HPDE6-E6E7 (cell line): ENCODE measurements at regions not wholly inside any gene's neighbourhood (a gene's known extent, or its start where the extent isn't known, plus 50 kb on each side); places are given as distances from the start of the nearest gene placed in this dataset.
"Not testable (repeated sequence)": the region's sequence is repeated elsewhere in the genome, so short reads cannot be mapped to it uniquely, and the experiment has no call there.

ENCODE experiments used
- DNase-seq: peaks from one replicate; pipeline ENCODE4 v3.0.0; 2011; ENCODE audit warnings: missing footprints; ENCODE audit errors: extremely low spot score

- not testable (repeated sequence) for DNase-seq
Observed at GRCh38 chr1:220475608-220476007, 52.3 kb upstream of the MARK1 start.

GRCh38 chr1:220475141-220475540, 52.8 kb upstream of the MARK1 start:
- not testable (repeated sequence) for DNase-seq

- DNase-seq, result no peak
Observed at GRCh38 chr1:220473440-220473839, 54.5 kb upstream of the MARK1 start.

- no peak for DNase-seq
Observed at GRCh38 chr1:220462752-220463151, 65.2 kb upstream of the MARK1 start.

- DNase-seq, result no peak
Observed at GRCh38 chr1:220458936-220459335, 69.0 kb upstream of the MARK1 start.

- no peak for DNase-seq
Observed at GRCh38 chr1:220457957-220458609, 69.9 kb upstream of the MARK1 start.

GRCh38 chr1:220455559-220455958, 72.4 kb upstream of the MARK1 start:
- no peak for DNase-seq

GRCh38 chr1:220454155-220454777, 73.7 kb upstream of the MARK1 start:
- no peak for DNase-seq

GRCh38 chr1:220453371-220453770, 74.6 kb upstream of the MARK1 start:
- no peak for DNase-seq

- DNase-seq, result no peak
Observed at GRCh38 chr1:220451532-220451931, 76.4 kb upstream of the MARK1 start.

GRCh38 chr1:220450927-220451326, 77.0 kb upstream of the MARK1 start:
- DNase-seq, result no peak

- DNase-seq, result no peak
Observed at GRCh38 chr1:220448217-220448616, 79.7 kb upstream of the MARK1 start.

GRCh38 chr1:220444586-220444985, 83.3 kb upstream of the MARK1 start:
- not testable (repeated sequence) for DNase-seq

- DNase-seq, result no peak
Observed at GRCh38 chr1:220441211-220441610, 86.7 kb upstream of the MARK1 start.

- DNase-seq, result no peak
Observed at GRCh38 chr1:220438741-220439140, 89.2 kb upstream of the MARK1 start.

GRCh38 chr1:220432408-220432807, 95.5 kb upstream of the MARK1 start:
- DNase-seq, result no peak

GRCh38 chr1:220431554-220432239, 96.2 kb upstream of the MARK1 start:
- DNase-seq, result no peak

GRCh38 chr1:220430586-220430985, 97.3 kb upstream of the MARK1 start:
- DNase-seq, result no peak

- DNase-seq, result no peak
Observed at GRCh38 chr1:220430059-220430458, 97.9 kb upstream of the MARK1 start.

GRCh38 chr1:220426989-220427388, 100.9 kb upstream of the MARK1 start:
- DNase-seq, result no peak

GRCh38 chr1:220425852-220426251, 102.1 kb upstream of the MARK1 start:
- no peak for DNase-seq

GRCh38 chr1:220421508-220421907, 106.4 kb upstream of the MARK1 start:
- DNase-seq, result no peak

- DNase-seq, result no peak
Observed at GRCh38 chr1:220420726-220421125, 107.2 kb upstream of the MARK1 start.
